ENCODE measurements at regions not wholly inside any gene's neighbourhood (a gene's known extent, or its start where the extent isn't known, plus 50 kb on each side); places are given as distances from the start of the nearest gene placed in this dataset.

DNA sequence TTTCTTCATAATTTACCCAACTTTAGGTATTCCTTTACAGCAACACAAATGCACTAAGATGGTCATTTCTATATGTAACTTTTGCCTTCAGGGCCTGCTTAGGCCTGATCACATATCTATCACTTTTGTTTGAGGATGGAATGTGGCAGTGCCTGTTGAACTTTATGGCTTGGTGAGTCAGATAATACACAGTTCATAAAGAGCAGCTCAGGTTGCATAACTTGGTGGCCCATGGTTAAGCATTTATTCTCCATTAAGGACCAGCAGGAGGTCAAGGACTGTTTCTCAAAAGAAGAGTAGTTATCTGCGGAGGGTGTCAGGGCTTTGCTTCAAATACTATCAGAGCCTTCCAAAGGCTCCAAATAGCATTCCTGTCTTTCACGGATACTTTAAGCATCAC is 124.1 kb upstream of the PDHA2 start:
- no peaks in the 10 kb centered on the region for H3K4me1 Mint-ChIP-seq
- H3K36me3 Mint-ChIP-seq = peaks cover 0 to 4% (median 3%) of the 10 kb centered on the region in 3 donors
- DNase-seq = no peak
- no peak overlapping the region for H3K27ac Mint-ChIP-seq
- peaks cover 5 to 35% (median 14%) of the 10 kb centered on the region in 6 donors for H3K9me3 Mint-ChIP-seq
- peaks cover 0 to 1% (median 0%) of the 10 kb centered on the region in 3 donors for H3K27me3 Mint-ChIP-seq (ENCODE audit: low read depth in 3 of 3)
- no peak overlapping the region for H3K4me3 Mint-ChIP-seq

DNA sequence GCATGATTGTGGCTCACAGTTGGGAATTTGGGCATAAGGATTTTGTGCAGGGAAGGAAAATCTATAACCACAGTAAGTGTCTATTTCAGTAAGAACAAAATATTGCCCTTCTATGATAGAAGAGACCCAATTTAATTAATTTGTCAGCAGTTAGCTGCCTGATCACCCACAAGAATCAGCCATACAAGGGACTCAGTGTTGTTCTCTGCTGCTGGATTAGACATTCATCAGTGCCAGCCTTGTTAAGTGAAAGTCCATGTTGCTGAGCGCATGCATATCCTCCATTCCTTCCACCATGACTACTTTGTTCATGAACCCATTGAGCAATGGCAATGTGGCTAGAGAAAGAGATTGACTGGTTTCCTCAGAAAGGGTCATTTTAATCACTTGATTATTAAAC is 125.3 kb upstream of the PDHA2 start:
- Mint-ChIP-seq H3K27ac (no peak overlapping the region), H3K27me3 (ENCODE audit: low read depth in 3 of 3) (peaks cover 0 to 1% (median 0%) of the 10 kb centered on the region in 3 donors), H3K36me3 (peaks cover 0 to 4% (median 3%) of the 10 kb centered on the region in 3 donors), H3K4me1 (no peaks in the 10 kb centered on the region), H3K4me3 (no peak overlapping the region), H3K9me3 (peaks cover 4 to 35% (median 14%) of the 10 kb centered on the region in 6 donors)
- no peak for DNase-seq

GRCh38 chr4:95705323-95705722 is 134.6 kb upstream of the PDHA2 start:
- Mint-ChIP-seq H3K27me3 (ENCODE audit: low read depth in 3 of 3) (peaks cover 0 to 3% (median 0%) of the 10 kb centered on the region in 3 donors), H3K4me1 (no peaks in the 10 kb centered on the region), H3K36me3 (no peaks in the 10 kb centered on the region), H3K4me3 (no peak overlapping the region), H3K9me3 (peaks cover 3 to 12% (median 6%) of the 10 kb centered on the region in 6 donors), H3K27ac (no peak overlapping the region)
- DNase-seq = no peak

DNA sequence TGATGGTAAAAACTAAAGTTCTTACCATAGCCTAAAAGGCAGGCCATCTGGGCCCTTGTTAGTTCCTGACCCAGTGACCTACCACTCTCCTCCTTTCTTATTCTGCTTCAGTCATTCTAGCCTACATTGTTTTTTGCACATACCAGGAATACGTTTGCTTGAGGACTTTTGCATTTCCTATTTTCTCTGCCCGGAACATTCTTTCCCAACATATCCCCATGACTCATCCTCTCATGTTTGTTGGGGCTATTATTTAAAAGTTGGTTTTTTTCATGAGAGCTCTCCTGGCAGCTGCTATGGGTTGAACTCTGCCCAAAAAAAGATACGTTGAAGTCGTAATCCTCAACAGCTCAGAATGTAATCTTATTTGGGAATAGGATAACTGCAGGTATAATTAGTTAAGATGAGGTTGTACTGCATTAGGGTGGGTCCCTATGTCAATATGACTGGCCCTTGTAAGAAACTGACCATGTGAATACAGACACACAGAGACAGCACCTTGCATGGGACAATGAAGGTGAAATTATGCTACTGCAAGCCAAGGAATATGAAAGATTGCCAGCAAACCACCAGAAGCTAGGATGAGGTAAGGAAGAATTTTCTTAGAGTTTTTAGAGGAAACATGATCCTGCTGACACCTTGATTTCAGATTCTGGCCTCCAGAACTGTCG is 138.3 kb upstream of the PDHA2 start:
- no peak overlapping the region for H3K27ac Mint-ChIP-seq
- DNase-seq = no peak
- no peak overlapping the region for H3K4me3 Mint-ChIP-seq
- H3K9me3 Mint-ChIP-seq = peaks cover 2 to 13% (median 7%) of the 10 kb centered on the region in 6 donors
- no peaks in the 10 kb centered on the region for H3K4me1 Mint-ChIP-seq
- H3K27me3 Mint-ChIP-seq (ENCODE audit: low read depth in 3 of 3) = peaks cover 0 to 3% (median 0%) of the 10 kb centered on the region in 3 donors
- H3K36me3 Mint-ChIP-seq = no peaks in the 10 kb centered on the region

GRCh38 chr4:95694411-95694810 is 145.5 kb upstream of the PDHA2 start:
- no peak overlapping the region for H3K27ac Mint-ChIP-seq
- no peak overlapping the region for H3K4me3 Mint-ChIP-seq

DNA sequence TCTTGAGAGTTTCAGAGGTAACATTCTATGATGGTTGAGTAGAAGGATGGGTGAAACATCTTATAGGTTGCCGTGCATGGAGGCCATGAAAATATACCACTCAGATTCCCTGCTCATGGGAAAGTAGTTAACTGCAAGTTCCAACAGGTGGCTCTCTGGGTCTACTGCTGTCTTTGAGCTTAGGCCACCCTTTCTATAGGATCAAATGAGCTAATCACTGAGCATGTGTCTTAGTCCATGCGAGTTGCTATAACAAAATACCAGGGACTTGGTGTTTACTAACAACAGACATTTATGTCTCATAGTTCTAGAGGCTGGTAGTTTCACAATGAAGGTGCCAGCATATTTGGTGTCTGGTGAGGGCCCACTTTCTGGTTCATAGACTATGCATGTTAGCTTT is 144.8 kb upstream of the UNC5C start:
- Mint-ChIP-seq H3K4me1 (no peaks in the 10 kb centered on the region), H3K4me3 (no peak overlapping the region), H3K36me3 (no peaks in the 10 kb centered on the region), H3K27me3 (ENCODE audit: low read depth in 3 of 3) (peaks cover 0 to 2% (median 1%) of the 10 kb centered on the region in 3 donors), H3K9me3 (peaks cover 0 to 5% (median 3%) of the 10 kb centered on the region in 6 donors), H3K27ac (no peak overlapping the region)
- no peak for DNase-seq

More at GRCh38 chr4:95694411-95694810, 145.5 kb upstream of the PDHA2 start:
- no peaks in the 10 kb centered on the region for H3K36me3 Mint-ChIP-seq
- H3K9me3 Mint-ChIP-seq = peaks cover 0 to 6% (median 4%) of the 10 kb centered on the region in 6 donors
- H3K27me3 Mint-ChIP-seq (ENCODE audit: low read depth in 3 of 3) = peaks cover 0 to 2% (median under 1%) of the 10 kb centered on the region in 3 donors
- DNase-seq = no peak
- no peaks in the 10 kb centered on the region for H3K4me1 Mint-ChIP-seq

DNA sequence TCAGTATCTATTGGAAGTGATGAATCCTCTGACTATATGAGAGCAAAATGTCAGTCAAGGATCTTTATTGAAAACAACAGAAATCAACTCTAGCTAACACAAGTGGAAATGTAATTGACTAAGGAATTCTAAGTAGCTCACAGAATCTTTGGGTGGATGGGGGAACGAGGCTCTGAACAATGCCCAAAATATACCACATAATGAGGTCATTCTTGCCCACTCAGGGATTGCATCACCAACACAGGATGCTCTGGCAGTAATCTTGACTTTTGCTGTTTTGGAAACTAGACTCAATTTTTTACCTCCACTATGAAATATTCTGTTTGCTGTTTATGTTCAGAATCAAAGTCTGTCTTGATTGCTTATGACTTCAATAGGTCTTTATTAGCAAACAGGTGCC is 127.4 kb upstream of the UNC5C start:
- Mint-ChIP-seq H3K27ac (no peak overlapping the region), H3K4me3 (no peak overlapping the region), H3K4me1 (no peaks in the 10 kb centered on the region), H3K9me3 (peaks cover 0 to 27% (median 8%) of the 10 kb centered on the region in 6 donors), H3K36me3 (peaks cover 0 to 8% (median 0%) of the 10 kb centered on the region in 3 donors), H3K27me3 (ENCODE audit: low read depth in 3 of 3) (peaks cover 0 to 1% (median 0%) of the 10 kb centered on the region in 3 donors)
- DNase-seq = no peak

DNA sequence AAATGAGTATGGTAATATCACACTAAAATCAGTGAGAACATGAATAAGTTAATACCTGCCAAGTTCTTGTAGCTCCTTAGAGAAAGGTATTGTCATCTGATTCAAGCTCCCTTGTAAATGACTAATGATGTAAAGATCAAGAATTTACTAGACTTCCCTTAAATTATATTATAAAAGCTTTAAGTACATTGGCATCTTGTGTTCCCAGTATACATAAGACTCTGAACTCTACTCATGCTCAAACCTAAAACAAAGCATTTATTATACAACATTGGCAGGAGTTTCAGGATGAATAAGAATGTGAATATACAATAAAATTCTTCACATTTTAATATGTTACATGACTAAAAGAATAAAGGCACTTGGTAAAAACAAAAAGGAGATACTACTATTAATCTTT is 126.8 kb upstream of the UNC5C start:
- no peak overlapping the region for H3K4me3 Mint-ChIP-seq
- no peak overlapping the region for H3K27ac Mint-ChIP-seq
- no peaks in the 10 kb centered on the region for H3K27me3 Mint-ChIP-seq (ENCODE audit: low read depth in 3 of 3)
- DNase-seq = no peak
- H3K36me3 Mint-ChIP-seq = peaks cover 0 to 8% (median 0%) of the 10 kb centered on the region in 3 donors
- peaks cover 1 to 27% (median 8%) of the 10 kb centered on the region in 6 donors for H3K9me3 Mint-ChIP-seq
- H3K4me1 Mint-ChIP-seq = no peaks in the 10 kb centered on the region

DNA sequence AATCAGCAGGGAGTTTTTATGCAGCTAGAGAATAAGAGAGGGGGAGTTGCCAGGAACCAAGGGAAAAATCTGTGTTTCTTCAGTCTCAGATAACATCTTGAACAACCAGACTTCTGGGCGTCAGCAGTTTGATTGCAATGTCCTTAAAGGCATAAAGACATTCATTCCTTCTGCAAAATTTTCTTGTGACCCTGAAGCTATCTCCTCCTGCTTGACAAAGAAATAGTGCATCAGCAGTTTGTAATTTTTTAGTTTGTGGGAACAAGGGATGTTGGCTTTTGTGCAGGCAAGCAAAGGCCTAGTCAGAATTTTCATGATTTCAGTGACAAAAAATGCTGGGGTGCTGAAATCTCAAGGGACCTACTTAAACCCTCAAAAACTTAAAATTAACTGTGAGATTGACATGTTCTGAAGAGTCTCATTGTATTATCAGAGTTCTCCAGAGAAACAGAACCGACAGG is 125.8 kb upstream of the UNC5C start:
- H3K9me3 Mint-ChIP-seq = peaks cover 1 to 27% (median 9%) of the 10 kb centered on the region in 6 donors
- peaks cover 0 to 2% (median 0%) of the 10 kb centered on the region in 3 donors for H3K27me3 Mint-ChIP-seq (ENCODE audit: low read depth in 3 of 3)
- no peaks in the 10 kb centered on the region for H3K4me1 Mint-ChIP-seq
- DNase-seq = no peak
- H3K27ac Mint-ChIP-seq = no peak overlapping the region
- peaks cover 0 to 8% (median 0%) of the 10 kb centered on the region in 3 donors for H3K36me3 Mint-ChIP-seq
- H3K4me3 Mint-ChIP-seq = no peak overlapping the region

- H3K9me3 Mint-ChIP-seq = peaks cover 1 to 23% (median 8%) of the 10 kb centered on the region in 6 donors
- H3K4me3 Mint-ChIP-seq = no peak overlapping the region
- H3K27me3 Mint-ChIP-seq (ENCODE audit: low read depth in 3 of 3) = peaks cover 0 to 2% (median 0%) of the 10 kb centered on the region in 3 donors
- H3K27ac Mint-ChIP-seq = no peak overlapping the region
- H3K36me3 Mint-ChIP-seq = peaks cover 0 to 8% (median 0%) of the 10 kb centered on the region in 3 donors
- no peak for DNase-seq
- no peaks in the 10 kb centered on the region for H3K4me1 Mint-ChIP-seq
Measured at GRCh38 chr4:95672811-95673210, 124.0 kb upstream of the UNC5C start.

- H3K4me1 Mint-ChIP-seq = no peaks in the 10 kb centered on the region
- H3K27me3 Mint-ChIP-seq (ENCODE audit: low read depth in 3 of 3) = peaks cover 0 to 3% (median 0%) of the 10 kb centered on the region in 3 donors
- H3K27ac Mint-ChIP-seq = no peak overlapping the region
- H3K9me3 Mint-ChIP-seq = peaks cover 12 to 38% (median 21%) of the 10 kb centered on the region in 6 donors
- DNase-seq = no peak
- H3K4me3 Mint-ChIP-seq = no peak overlapping the region
- peaks cover 0 to 4% (median 0%) of the 10 kb centered on the region in 3 donors for H3K36me3 Mint-ChIP-seq
Measured at GRCh38 chr4:95660719-95661118, 111.9 kb upstream of the UNC5C start.

DNA sequence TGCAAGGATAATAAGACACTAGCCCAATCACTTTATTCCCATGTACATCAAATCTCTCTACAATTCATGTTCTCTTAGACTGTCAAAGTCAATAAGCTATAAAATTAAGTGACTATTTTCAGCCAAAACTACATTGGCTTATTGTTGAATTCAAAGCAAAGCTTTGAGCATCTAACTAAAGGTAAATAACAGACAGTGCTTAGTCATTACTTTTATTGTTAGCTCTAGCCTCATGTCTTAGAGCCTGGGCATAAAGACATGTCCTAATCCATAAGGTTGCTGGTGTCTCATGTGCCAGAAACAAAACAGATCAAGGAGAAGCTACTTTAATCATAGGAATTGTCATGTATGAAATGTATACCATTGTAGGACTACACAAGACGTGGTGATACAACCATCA is 103.1 kb upstream of the UNC5C start:
- no peak overlapping the region for H3K27ac Mint-ChIP-seq
- H3K27me3 Mint-ChIP-seq (ENCODE audit: low read depth in 3 of 3) = no peaks in the 10 kb centered on the region
- no peaks in the 10 kb centered on the region for H3K4me1 Mint-ChIP-seq
- H3K36me3 Mint-ChIP-seq = no peaks in the 10 kb centered on the region
- no peak for DNase-seq
- no peak overlapping the region for H3K4me3 Mint-ChIP-seq
- peaks cover 11 to 33% (median 17%) of the 10 kb centered on the region in 6 donors for H3K9me3 Mint-ChIP-seq

DNA sequence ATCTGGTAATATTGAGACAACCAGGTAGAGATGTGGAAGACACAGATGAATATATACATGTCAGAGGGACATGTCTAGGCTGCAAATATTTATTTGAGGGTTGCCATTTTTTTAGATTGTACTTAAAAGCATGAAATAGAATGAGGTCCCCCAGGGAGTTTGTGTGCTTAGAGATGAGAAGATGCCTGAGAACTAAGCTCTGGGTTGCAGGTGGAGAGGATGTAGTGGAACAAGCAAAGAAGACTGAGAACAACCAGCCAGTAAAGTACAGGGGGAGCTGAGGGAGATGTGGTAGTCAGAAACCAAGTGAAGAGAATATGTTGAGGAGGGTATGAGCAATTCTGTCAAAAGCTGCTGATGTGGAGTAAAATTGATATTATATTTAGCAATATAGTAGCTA is 95.6 kb upstream of the UNC5C start:
- no peak overlapping the region for H3K27ac Mint-ChIP-seq
- no peaks in the 10 kb centered on the region for H3K4me1 Mint-ChIP-seq
- H3K36me3 Mint-ChIP-seq = no peaks in the 10 kb centered on the region
- no peak for DNase-seq
- peaks cover 0 to 12% (median 2%) of the 10 kb centered on the region in 6 donors for H3K9me3 Mint-ChIP-seq
- H3K4me3 Mint-ChIP-seq = no peak overlapping the region
- H3K27me3 Mint-ChIP-seq (ENCODE audit: low read depth in 3 of 3) = peaks cover 0 to 3% (median 0%) of the 10 kb centered on the region in 3 donors

DNA sequence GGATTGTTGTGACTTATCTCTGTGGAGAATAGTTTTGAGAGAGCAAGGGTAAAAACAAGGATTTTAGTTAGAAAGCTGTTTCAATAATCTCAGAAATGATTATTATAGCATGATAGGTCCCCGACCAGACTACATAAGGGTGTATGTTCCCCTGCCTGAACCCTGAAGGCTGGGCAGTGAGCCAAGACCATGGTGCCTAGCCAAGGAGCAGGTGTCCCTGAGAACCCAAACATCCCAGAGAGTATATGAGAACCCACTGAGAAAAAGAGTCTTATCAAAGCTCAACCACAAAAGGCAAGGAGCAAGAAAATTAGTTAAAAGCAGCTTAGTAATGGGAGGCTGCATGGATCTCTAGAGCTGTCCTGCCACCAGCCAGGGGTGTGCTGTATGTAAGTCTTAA is 94.9 kb upstream of the UNC5C start:
- Mint-ChIP-seq H3K4me1 (peaks cover 4 to 8% of the 10 kb centered on the region in 2 donors), H3K9me3 (peaks cover 0 to 12% (median 2%) of the 10 kb centered on the region in 6 donors), H3K27me3 (ENCODE audit: low read depth in 3 of 3) (peaks cover 0 to 3% (median 0%) of the 10 kb centered on the region in 3 donors), H3K4me3 (no peak overlapping the region), H3K27ac (no peak overlapping the region), H3K36me3 (no peaks in the 10 kb centered on the region)
- DNase-seq = no peak

Measured in immature natural killer cell (primary cell).